ENCODE measurements at regions not wholly inside any gene's neighbourhood (a gene's known extent, or its start where the extent isn't known, plus 50 kb on each side); places are given as distances from the start of the nearest gene placed in this dataset.

DNA sequence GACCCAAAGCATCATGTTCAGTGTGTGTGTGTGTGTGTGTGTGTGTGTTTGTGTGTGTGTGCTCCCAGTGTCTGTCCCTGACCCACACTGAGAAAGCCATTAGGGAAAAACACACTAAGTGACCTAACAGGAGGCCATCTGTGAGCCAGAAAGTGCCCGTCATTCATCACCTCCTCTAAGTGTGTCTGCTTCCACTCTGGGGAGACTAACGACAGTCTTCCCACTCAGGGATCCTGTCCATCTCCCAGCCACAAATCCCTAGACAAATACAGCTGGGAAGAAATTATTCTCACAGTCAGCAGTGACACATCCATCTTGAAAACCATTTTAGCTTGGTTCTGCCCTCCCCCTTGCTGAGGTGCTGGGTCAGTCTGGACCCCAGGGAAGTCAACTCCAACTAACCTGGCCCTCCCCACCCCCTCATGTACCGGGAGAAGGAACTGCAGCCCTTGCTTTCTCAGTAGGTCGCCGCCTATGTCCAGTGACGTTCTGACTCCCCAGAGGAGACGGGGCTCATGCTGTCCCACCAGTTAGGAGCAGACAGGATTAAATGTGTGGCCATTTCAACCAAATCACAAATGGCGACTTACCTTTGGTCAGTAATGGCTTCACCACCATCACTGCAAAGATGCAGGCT lies 296.5 kb upstream of the ZNF32 start:
- DNase-seq (ENCODE audit: low read depth in 4 of 4, low spot score in 3 of 4), result no peak

DNA sequence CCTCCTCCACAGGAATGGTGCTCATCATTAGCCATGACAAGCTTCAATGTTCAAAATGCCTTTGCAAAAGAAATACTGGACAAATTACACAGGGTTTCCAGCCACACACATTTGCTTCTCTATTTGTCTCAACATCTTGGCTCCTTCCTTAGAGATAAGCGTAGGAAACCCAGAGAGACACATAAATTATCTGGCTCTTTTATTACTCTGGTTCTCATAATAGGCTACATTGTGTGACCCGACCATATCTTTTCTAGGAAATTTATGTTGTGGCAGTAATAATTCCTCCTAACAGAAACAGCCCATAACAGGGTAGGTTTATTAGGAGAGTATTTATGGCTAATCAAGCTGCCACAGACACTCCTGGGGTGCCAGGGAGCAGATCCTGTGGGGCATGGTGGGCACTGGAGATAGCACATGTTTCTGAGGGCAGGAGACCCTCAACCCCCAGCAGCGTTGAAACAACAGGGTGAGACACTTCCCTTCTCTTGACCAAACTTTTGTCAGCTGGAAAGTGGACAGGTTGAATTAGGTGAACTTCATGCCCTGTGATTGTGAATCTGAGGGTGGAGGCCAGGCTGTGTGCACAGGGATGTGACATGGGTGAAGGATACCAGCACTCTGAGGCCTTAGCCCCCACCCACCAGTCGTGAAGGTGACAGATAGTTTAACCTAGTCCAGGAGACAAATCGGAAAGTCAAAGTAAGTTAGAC lies 295.9 kb upstream of the ZNF32 start:
- no peak for DNase-seq (ENCODE audit: low read depth in 4 of 4, low spot score in 3 of 4)

GRCh38 chr10:43943818-43944360 lies 295.2 kb upstream of the ZNF32 start:
- DNase-seq (ENCODE audit: low read depth in 4 of 4, low spot score in 3 of 4), result no peak

- DNase-seq (ENCODE audit: low read depth in 4 of 4, low spot score in 3 of 4), result no peak
Measured at GRCh38 chr10:43943119-43943817, 294.6 kb upstream of the ZNF32 start.

- DNase-seq (ENCODE audit: low read depth in 4 of 4, low spot score in 3 of 4), result no peak
Measured at GRCh38 chr10:43942096-43942850, 293.6 kb upstream of the ZNF32 start.

- DNase-seq (ENCODE audit: low read depth in 4 of 4, low spot score in 3 of 4), result no peak
Measured at GRCh38 chr10:43940898-43941837, 292.5 kb upstream of the ZNF32 start.

- no peak for DNase-seq (ENCODE audit: low read depth in 4 of 4, low spot score in 3 of 4)
Measured at GRCh38 chr10:43939939-43940820, 291.5 kb upstream of the ZNF32 start.

GRCh38 chr10:43939389-43939938 lies 290.8 kb upstream of the ZNF32 start:
- DNase-seq (ENCODE audit: low read depth in 4 of 4, low spot score in 3 of 4), result no peak

GRCh38 chr10:43938810-43939209 lies 290.1 kb upstream of the ZNF32 start:
- no peak for DNase-seq (ENCODE audit: low read depth in 4 of 4, low spot score in 3 of 4)

GRCh38 chr10:43931308-43931930 lies 282.7 kb upstream of the ZNF32 start:
- DNase-seq (ENCODE audit: low read depth in 4 of 4, low spot score in 3 of 4), result no peak

GRCh38 chr10:43930777-43931176 lies 282.1 kb upstream of the ZNF32 start:
- DNase-seq (ENCODE audit: low read depth in 4 of 4, low spot score in 3 of 4), result no peak

- no peak for DNase-seq (ENCODE audit: low read depth in 4 of 4, low spot score in 3 of 4)
Measured at GRCh38 chr10:43930243-43930642, 281.6 kb upstream of the ZNF32 start.

DNA sequence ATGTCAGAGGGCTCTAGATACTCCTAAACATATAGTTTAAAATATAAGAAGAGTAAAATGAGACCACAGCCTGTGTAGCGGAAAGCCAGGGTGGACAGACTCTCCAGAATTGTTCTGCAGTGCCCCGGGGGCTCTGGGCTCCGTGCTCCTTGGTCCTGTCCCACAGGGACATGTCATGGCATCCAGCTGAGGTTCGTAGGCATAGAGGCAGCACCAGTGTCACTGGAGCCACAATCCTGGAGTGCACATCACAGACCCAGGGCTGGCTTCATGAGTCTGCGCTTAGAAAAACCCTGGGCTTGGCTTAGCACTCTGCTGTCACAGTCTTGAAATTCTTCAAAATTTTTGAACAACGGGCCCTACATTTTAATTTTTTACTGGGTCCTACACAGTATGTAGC lies 280.4 kb upstream of the ZNF32 start:
- DNase-seq (ENCODE audit: low read depth in 4 of 4, low spot score in 3 of 4), result no peak

DNA sequence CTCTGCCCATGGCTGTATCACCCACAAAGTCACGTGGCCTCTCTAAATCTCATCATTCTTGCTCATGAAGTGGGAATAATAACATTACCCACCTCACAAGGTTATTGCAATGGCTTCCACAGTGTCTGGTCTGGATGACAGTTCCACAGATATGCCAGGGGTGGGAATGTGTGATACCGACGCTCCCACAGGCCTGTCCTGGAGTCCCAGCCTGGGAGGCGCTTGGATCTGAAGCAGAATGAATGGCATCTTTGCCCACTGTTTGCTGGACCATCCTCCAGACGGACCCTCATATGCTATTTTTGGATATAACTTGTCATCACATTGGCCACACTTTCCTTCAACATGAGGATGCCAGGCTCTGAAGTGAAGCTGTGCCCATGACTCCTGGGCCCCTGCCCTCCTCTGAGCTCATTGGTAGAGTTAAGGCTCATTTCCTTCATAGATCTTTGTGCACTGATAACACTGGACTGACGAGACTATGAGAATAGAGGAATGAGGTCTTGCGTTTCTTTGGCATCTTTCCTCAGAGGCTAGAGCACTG lies 279.8 kb upstream of the ZNF32 start:
- DNase-seq (ENCODE audit: low read depth in 4 of 4, low spot score in 3 of 4), result no peak

DNA sequence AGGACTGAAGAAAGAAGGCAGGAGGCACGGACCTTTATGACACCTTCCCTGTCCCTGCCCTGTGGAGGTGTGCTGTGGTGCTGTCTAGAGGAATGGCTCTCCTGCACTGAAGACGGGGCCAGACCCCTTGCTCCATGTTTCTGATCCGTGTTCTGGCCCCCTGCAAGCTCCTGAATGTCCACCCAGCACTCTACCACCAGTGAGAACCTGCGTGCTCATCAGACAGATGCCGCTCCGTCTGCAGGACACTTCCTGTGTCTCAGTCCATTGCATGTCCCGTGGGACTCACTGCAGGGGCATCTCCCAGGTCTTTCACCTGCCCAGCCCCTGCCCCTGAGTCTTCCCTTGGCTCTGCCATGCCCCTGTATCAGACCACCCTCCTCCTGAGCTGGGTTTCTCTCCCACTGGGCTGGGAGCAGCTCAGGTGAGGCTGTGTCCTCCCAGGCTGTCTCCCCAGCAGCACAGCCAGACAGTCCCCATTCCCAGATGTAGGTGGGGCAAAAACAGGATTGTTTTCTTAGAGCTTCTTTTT lies 278.3 kb upstream of the ZNF32 start:
- no peak for DNase-seq (ENCODE audit: low read depth in 4 of 4, low spot score in 3 of 4)

GRCh38 chr10:43926371-43926770 lies 277.7 kb upstream of the ZNF32 start:
- no peak for DNase-seq (ENCODE audit: low read depth in 4 of 4, low spot score in 3 of 4)

GRCh38 chr10:43925793-43926192 lies 277.1 kb upstream of the ZNF32 start:
- no peak for DNase-seq (ENCODE audit: low read depth in 4 of 4, low spot score in 3 of 4)

DNA sequence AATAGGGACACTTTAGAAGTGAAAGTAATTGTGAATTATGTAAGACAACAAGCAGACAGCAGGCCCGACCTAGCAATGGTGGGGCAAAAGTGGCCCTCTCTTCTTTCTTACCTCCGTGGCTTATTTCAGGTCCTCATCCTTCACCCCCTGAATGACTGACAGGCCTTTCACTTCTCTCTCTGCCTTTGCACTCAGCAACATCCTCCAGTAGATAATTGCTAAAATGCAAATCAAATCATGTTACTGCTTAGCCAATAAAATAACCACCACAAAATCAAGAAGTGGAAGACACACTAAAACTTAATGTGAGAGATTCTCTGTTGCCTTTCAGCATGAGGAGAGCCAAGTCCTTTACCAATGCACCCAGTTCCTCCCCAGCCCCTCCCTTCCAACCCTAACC lies 274.6 kb upstream of the ZNF32 start:
- DNase-seq (ENCODE audit: low read depth in 4 of 4, low spot score in 3 of 4), result no peak
